NCI-H774 (cell line): ENCODE measurements at regions not wholly inside any gene's neighbourhood (a gene's known extent, or its start where the extent isn't known, plus 50 kb on each side); places are given as distances from the start of the nearest gene placed in this dataset.
"Not testable (repeated sequence)": the region's sequence is repeated elsewhere in the genome, so short reads cannot be mapped to it uniquely, and the experiment has no call there.

ENCODE experiments used
- DNase-seq: peaks from one replicate; lab custom pipeline; 2025; lab: John Stamatoyannopoulos, UW

GRCh38 chr18:35875566-35875965, 96.9 kb upstream of the RMP24 start:
- DNase-seq, result no peak

- no peak for DNase-seq
These were observed 96.2 kb upstream of the RMP24 start for GRCh38 chr18:35876243-35876642.

- DNase-seq, result no peak
These were observed 91.6 kb upstream of the RMP24 start for GRCh38 chr18:35880788-35881455.

GRCh38 chr18:35888329-35888728, 84.2 kb upstream of the RMP24 start:
- DNase-seq, result no peak

- no peak for DNase-seq
These were observed 82.8 kb upstream of the RMP24 start for GRCh38 chr18:35889677-35890076.

- no peak for DNase-seq
These were observed 82.2 kb upstream of the RMP24 start for GRCh38 chr18:35890323-35890722.

- no peak for DNase-seq
These were observed 80.4 kb upstream of the RMP24 start for GRCh38 chr18:35892118-35892517.

GRCh38 chr18:35897481-35897880, 75.0 kb upstream of the RMP24 start:
- DNase-seq, result not testable (repeated sequence)

GRCh38 chr18:35904389-35905037, 68.0 kb upstream of the RMP24 start:
- DNase-seq, result no peak

- DNase-seq, result no peak
These were observed 67.0 kb upstream of the RMP24 start for GRCh38 chr18:35905436-35905835.

GRCh38 chr18:35906291-35906690, 66.2 kb upstream of the RMP24 start:
- DNase-seq, result not testable (repeated sequence)

- no peak for DNase-seq
These were observed 62.2 kb upstream of the RMP24 start for GRCh38 chr18:35910327-35910726.

GRCh38 chr18:35912332-35912731, 60.1 kb upstream of the RMP24 start:
- DNase-seq, result no peak

- DNase-seq, result no peak
These were observed 57.4 kb upstream of the RMP24 start for GRCh38 chr18:35915056-35915455.

GRCh38 chr18:35917043-35917442, 55.4 kb upstream of the RMP24 start:
- no peak for DNase-seq

GRCh38 chr18:35918564-35918963, 53.9 kb upstream of the RMP24 start:
- DNase-seq, result no peak

- DNase-seq, result no peak
These were observed 53.3 kb upstream of the RMP24 start for GRCh38 chr18:35919179-35919578.

- DNase-seq, result no peak
These were observed 51.9 kb upstream of the RMP24 start for GRCh38 chr18:35920623-35921022.
